ENCODE measurements at regions not wholly inside any gene's neighbourhood (a gene's known extent, or its start where the extent isn't known, plus 50 kb on each side); places are given as distances from the start of the nearest gene placed in this dataset.
A peak's percentile ranks its signal among the peaks of the same experiment; 100 is the strongest.
"Not testable (repeated sequence)": the region's sequence is repeated elsewhere in the genome, so short reads cannot be mapped to it uniquely, and the experiment has no call there.

DNA sequence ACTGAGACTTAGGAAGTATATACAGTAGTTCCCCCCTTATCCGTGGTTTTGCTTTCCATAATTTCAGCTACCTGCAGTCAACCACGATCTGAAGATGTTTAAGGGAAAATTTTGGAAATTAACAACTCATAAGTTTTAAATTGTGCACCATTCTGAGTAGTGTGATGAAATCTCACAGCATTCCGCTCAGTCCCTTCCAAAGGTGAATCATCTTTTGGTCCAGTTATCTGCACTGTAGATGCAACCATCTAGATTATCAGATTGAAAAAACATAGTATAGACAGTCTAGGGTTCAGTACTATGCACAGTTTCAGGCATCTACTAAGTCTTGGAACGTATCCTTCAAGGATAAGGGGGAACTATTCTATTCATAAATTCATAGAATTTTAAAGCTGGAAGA is 109.0 kb downstream of the ANXA3 start:
- ATAC-seq (no peak), DNase-seq (no peak)
- Histone ChIP-seq H3K4me1 (peaks cover 4 to 5% of the 10 kb centered on the region in 2 donors), H3K9me3 (no peaks in the 10 kb centered on the region), H3K36me3 (no peaks in the 10 kb centered on the region), H3K27me3 (no peaks in the 10 kb centered on the region), H3K4me3 (no peak overlapping the region), H3K27ac (no peak overlapping the region)
- TF ChIP-seq POLR2A (IDR thresholded peaks at IDR 0.05): no peak
- TF ChIP-seq, protein P1, sequence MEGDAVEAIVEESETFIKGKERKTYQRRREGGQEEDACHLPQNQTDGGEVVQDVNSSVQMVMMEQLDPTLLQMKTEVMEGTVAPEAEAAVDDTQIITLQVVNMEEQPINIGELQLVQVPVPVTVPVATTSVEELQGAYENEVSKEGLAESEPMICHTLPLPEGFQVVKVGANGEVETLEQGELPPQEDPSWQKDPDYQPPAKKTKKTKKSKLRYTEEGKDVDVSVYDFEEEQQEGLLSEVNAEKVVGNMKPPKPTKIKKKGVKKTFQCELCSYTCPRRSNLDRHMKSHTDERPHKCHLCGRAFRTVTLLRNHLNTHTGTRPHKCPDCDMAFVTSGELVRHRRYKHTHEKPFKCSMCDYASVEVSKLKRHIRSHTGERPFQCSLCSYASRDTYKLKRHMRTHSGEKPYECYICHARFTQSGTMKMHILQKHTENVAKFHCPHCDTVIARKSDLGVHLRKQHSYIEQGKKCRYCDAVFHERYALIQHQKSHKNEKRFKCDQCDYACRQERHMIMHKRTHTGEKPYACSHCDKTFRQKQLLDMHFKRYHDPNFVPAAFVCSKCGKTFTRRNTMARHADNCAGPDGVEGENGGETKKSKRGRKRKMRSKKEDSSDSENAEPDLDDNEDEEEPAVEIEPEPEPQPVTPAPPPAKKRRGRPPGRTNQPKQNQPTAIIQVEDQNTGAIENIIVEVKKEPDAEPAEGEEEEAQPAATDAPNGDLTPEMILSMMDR (IDR thresholded peaks at IDR 0.05 in 4 of 5, conservative IDR thresholded peaks at IDR 0.05 in 1 of 5): no peak
- in situ Hi-C loops (cut with MboI; ENCODE audit: low sequenced_read_pairs in 4 of 4): no loop called here
- intact Hi-C loops (cut with DNase I; ENCODE audit: low total_unique reads): no loop called here

DNA sequence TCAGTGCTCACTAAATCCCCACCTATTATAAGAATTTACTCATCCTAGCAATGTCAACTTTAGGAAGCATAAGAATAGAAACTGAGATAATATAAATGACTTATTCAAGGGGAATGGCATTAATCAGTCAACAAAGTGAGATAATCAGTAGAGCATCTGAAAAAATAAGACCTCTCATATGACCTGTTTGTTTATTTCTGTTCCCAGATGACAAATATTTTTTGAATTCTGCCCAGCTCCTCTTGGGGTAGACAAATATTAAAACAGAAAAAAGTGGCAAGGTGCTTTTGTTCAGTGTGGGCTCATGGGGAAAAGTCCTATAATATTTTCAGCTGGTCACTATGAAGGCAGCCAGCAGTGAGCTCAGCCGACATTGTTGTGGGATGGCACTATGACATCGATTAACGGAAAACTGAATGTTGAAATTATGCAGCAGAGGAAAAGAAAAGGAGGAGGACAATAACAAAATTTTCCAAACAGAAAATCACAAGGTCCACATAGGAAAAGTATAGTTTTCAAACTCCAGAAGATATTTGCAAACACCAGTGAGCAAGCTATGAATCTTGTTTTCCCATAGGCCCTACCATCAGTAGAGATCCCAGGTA is 109.6 kb downstream of the ANXA3 start:
- no peaks in the 10 kb centered on the region for H3K9me3 ChIP-seq
- H3K36me3 ChIP-seq: no peaks in the 10 kb centered on the region
- ATAC-seq: no peak
- intact Hi-C loops (cut with DNase I; ENCODE audit: low total_unique reads): no loop called here
- no peak for TF ChIP-seq POLR2A (IDR thresholded peaks at IDR 0.05)
- TF ChIP-seq, protein P1 (IDR thresholded peaks at IDR 0.05 in 4 of 5, conservative IDR thresholded peaks at IDR 0.05 in 1 of 5): no peak
- in situ Hi-C loops (cut with MboI; ENCODE audit: low sequenced_read_pairs in 4 of 4): no loop called here
- H3K27ac ChIP-seq: peak overlapping the region in 3 of 4 donors; percentile 10 to 36 (median 18)
- no peaks in the 10 kb centered on the region for H3K27me3 ChIP-seq
- H3K4me1 ChIP-seq: peaks cover 4 to 5% of the 10 kb centered on the region in 2 donors
- no peak for DNase-seq
- H3K4me3 ChIP-seq: no peak overlapping the region

DNA sequence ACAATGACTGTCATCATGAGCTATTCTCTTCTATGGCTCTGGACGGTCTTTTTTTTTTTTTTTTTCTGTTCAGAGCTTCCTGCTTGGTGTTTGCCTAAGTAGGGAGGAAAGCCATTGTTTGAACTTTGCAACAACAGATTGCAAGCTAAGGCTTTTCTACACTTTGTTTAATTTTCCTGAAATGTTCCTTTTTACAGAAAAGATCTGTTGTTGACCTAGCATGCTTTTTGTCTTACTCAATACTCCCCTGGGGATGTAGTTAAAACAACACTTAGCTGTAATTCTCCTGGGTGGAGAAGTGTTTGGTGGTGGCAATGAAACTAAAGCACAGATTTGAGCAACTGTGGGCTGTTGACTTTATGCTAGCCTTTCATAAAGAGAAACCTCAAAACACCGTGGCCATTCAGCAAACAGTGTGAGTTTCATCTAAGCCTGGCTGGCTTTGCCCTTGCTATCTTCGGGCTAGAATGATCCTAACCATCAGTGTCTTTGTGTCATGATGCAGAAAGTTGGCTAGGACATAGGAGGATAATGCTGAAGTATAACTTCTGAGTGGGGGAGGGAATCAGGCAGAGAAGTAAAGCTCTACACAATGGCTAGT is 110.5 kb downstream of the ANXA3 start:
- Histone ChIP-seq H3K4me1 (peaks cover 4 to 5% of the 10 kb centered on the region in 2 donors), H3K27me3 (no peaks in the 10 kb centered on the region), H3K9me3 (no peaks in the 10 kb centered on the region), H3K36me3 (no peaks in the 10 kb centered on the region), H3K27ac (peak overlapping the region in 2 of 4 donors; percentile 36 to 51), H3K4me3 (peak overlapping the region in 1 of 4 donors; percentile 38)
- TF ChIP-seq, protein P1 (IDR thresholded peaks at IDR 0.05 in 4 of 5, conservative IDR thresholded peaks at IDR 0.05 in 1 of 5): no peak
- no peak for TF ChIP-seq POLR2A (IDR thresholded peaks at IDR 0.05)
- in situ Hi-C loops (cut with MboI; ENCODE audit: low sequenced_read_pairs in 4 of 4) (no loop called here), intact Hi-C loops (cut with DNase I; ENCODE audit: low total_unique reads) (no loop called here)
- peak in 1 of 2 donors; percentile 36 for ATAC-seq
- DNase-seq: no peak

DNA sequence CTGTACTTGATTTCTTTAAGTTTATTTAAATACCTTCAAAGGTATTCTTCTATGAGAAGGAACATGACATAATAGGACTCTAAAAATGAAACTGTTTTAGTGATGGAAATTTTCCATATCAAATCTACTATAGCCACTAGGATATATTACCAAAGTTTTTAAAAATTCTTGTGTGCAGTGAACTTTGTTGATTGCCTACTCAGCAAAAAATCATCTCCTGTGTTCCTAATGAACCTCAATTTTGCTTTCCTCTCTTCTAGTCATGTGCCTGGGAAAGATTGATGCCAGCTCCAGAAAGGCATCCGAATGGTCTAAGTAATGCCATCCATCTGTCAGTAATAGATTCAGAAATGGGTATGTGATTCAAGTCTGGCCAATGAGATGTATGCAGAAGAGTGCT is 111.1 kb downstream of the ANXA3 start:
- peak overlapping the region in 1 of 4 donors; percentile 51 for H3K27ac ChIP-seq

DNA sequence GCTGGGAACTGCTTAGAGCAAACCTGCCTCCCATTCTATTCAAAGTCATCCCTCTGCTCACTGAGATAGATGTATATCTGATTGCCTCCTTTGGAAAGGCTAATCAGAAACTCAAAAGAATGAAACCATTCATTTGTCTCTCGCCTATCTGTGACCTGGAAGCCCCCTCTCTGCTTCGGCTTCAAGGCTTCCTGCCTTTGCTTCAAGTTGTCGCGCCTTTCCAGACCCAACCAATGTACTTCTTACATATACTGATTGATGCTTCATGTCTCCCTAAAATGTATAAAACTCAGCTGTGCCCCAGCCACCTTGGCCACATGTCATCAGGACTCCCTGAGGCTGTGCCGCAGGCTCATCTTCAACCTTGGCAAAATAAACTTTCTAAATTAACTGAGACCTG is 111.9 kb upstream of the BMP2K start:
- H3K4me1 ChIP-seq; H3K27ac ChIP-seq; in situ Hi-C loops (cut with MboI; ENCODE audit: low sequenced_read_pairs in 4 of 4); H3K9me3 ChIP-seq; H3K36me3 ChIP-seq; H3K27me3 ChIP-seq; H3K4me3 ChIP-seq; ATAC-seq; intact Hi-C loops (cut with DNase I; ENCODE audit: low total_unique reads); DNase-seq: not testable (repeated sequence)

More for the DNA sequence above, 111.1 kb downstream of the ANXA3 start:
- H3K9me3 ChIP-seq: no peaks in the 10 kb centered on the region
- DNase-seq (no peak), ATAC-seq (no peak)
- H3K4me3 ChIP-seq: no peak overlapping the region
- no peaks in the 10 kb centered on the region for H3K27me3 ChIP-seq
- H3K4me1 ChIP-seq: peaks cover 4 to 5% of the 10 kb centered on the region in 2 donors
- no peak for TF ChIP-seq POLR2A (IDR thresholded peaks at IDR 0.05)
- TF ChIP-seq, protein P1 (IDR thresholded peaks at IDR 0.05 in 4 of 5, conservative IDR thresholded peaks at IDR 0.05 in 1 of 5): no peak
- in situ Hi-C loops (cut with MboI; ENCODE audit: low sequenced_read_pairs in 4 of 4): no loop called here
- no peaks in the 10 kb centered on the region for H3K36me3 ChIP-seq
- intact Hi-C loops (cut with DNase I; ENCODE audit: low total_unique reads): no loop called here
